Body of pancreas (tissue), 4 donors: ENCODE measurements at regions not wholly inside any gene's neighbourhood (a gene's known extent, or its start where the extent isn't known, plus 50 kb on each side); places are given as distances from the start of the nearest gene placed in this dataset.

Experiments
- CTCF ChIP-seq, 7 experiments: fragments of 450-650 bp in 4 of 7; fragments of 200-600 bp in 3 of 7; sonication (generic) in 3 of 7; IDR thresholded peaks; one replicate each; pipeline ENCODE4 v1.5.1; 2016 to 2019; ENCODE audit warnings: antibody characterized with exemption in 7 of 7
- POLR2A ChIP-seq, 3 donors: fragments of 450-650 bp; IDR thresholded peaks; one replicate each; pipeline ENCODE4 v1.6.1; 2016; ENCODE audit warnings: antibody characterized with exemption in 3 of 3, mild to moderate bottlenecking in 2 of 3

- TF ChIP-seq CTCF (IDR thresholded peaks at IDR 0.05) (no peak), POLR2A (IDR thresholded peaks at IDR 0.05) (no peak)
These were observed 1148.8 kb upstream of the ADGRL4 start for GRCh38 chr1:80155371-80155770.
